Ishikawa (cell line): ENCODE measurements at regions not wholly inside any gene's neighbourhood (a gene's known extent, or its start where the extent isn't known, plus 50 kb on each side); places are given as distances from the start of the nearest gene placed in this dataset.

Source experiments
- CEBPB ChIP-seq: IDR thresholded peaks from 2 replicates; pipeline ENCODE4 v1.6.1; 2012
- CREB1 ChIP-seq: IDR thresholded peaks from 2 replicates; pipeline ENCODE4 v1.6.1; 2012; ENCODE audit warnings: low read depth
- EGR1 ChIP-seq: IDR thresholded peaks from 2 replicates; pipeline ENCODE4 v1.6.1; 2012
- EP300 ChIP-seq: IDR thresholded peaks from 2 replicates; pipeline ENCODE4 v1.6.1; 2012; ENCODE audit warnings: borderline replicate concordance
- FOXM1 ChIP-seq: IDR thresholded peaks from 2 replicates; pipeline ENCODE4 v1.6.1; 2012; ENCODE audit warnings: low read depth, borderline replicate concordance
- NFIC ChIP-seq: IDR thresholded peaks from 2 replicates; pipeline ENCODE4 v1.6.1; 2012
- RAD21 ChIP-seq: IDR thresholded peaks from 2 replicates; pipeline ENCODE4 v1.6.1; 2012; ENCODE audit warnings: low read depth
- REST ChIP-seq: IDR thresholded peaks from 2 replicates; pipeline ENCODE4 v1.6.1; 2012; ENCODE audit warnings: low read depth, mild to moderate bottlenecking
- TAF1 ChIP-seq: IDR thresholded peaks from 2 replicates; pipeline ENCODE4 v1.6.1; 2012; ENCODE audit warnings: low read depth, mild to moderate bottlenecking
- TCF12 ChIP-seq: IDR thresholded peaks from 2 replicates; pipeline ENCODE4 v1.6.1; 2012; ENCODE audit warnings: low read depth
- TEAD4 ChIP-seq: IDR thresholded peaks from 2 replicates; pipeline ENCODE4 v1.6.1; 2012
- USF1 ChIP-seq: IDR thresholded peaks from 2 replicates; pipeline ENCODE4 v1.6.1; 2012
- YY1 ChIP-seq: IDR thresholded peaks from 2 replicates; pipeline ENCODE4 v1.6.1; 2012; ENCODE audit warnings: low read depth
- TF ChIP-seq, protein P1 (sequence below): IDR thresholded peaks from 2 replicates; pipeline ENCODE4 v1.6.1; 2012

DNA sequence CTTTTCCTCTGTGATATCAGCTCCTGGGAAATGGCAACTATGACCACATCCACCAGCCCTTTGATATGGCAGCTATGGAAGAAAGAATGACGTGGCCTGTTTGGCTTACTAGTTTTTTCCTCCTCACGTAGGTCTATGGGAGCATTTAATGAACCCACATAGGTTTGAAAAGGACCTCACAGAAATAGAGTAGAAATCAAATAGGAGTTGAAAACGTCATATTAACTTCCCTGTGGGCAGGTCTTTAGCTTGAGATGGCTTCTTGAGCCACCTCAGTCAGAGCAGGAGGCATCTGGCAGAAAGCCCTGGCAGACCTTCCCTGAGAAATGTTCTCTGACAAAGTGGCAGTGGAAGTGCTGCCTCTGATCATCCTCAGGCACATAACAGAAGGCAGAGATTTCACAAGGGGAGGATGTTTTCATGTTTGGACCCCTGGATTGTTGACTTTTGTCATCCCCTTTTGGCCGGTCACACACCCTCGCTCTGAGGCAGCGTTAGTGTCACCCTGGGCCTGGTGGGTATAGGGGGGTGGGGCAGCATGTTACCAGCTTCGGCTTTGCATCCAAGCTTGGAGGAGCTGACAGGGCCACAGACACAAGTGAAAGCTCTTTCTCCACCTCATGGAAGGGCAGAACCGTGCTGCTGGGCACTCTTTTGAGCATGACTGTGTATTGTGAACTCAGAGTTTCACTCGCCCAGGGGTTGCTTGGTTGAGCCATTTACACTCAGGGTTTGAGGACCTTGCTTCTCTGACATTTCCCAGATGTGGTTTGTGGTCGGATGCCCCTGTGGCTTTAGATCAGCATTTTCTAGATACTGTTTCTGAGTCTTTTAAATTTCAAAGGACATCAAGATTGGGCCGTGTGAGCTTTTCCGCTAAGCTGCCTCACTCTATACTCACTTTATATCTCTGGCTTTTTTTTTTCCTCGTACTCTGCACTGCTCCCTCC, 184.2 kb downstream of the STK31 start:
- TF ChIP-seq TEAD4 = no peak
- TF ChIP-seq TCF12 = no peak
- no peak for TF ChIP-seq FOXM1
- no peak for TF ChIP-seq REST
- TF ChIP-seq RAD21 = no peak
- TF ChIP-seq USF1 = no peak
- no peak for TF ChIP-seq CREB1
- no peak for TF ChIP-seq TAF1
- no peak for TF ChIP-seq CEBPB
- no peak for TF ChIP-seq EP300

GRCh38 chr7:23894892-23895569, 185.0 kb downstream of the STK31 start:
- TF ChIP-seq TEAD4 (no peak), REST (no peak), USF1 (no peak), YY1 (no peak)

GRCh38 chr7:23895666-23896096, 185.7 kb downstream of the STK31 start:
- TF ChIP-seq EP300 (no peak), NFIC (no peak), TCF12 (no peak), FOXM1 (no peak), CEBPB (no peak), TEAD4 (no peak), EGR1 (no peak), REST (no peak), CREB1 (no peak)
- TF ChIP-seq, protein P1, sequence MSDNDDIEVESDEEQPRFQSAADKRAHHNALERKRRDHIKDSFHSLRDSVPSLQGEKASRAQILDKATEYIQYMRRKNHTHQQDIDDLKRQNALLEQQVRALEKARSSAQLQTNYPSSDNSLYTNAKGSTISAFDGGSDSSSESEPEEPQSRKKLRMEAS = no peak

DNA sequence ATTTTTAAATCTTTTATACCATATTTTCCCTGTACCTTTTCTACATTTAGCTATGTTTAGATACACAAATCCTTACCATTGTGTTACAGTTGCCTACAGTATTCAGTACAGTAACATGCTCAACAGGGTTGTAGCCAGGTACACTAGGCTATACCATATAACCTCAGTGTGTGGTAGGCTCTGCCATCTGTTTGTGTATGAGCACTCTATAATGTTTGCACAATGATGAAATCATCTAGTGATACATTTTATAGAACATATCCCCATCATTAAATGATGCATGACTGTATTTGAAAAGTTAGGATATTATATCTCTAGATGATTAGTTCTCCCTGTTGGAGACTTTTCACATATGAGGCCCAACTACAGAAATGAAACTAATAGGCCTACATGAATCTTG, 188.6 kb downstream of the STK31 start:
- TF ChIP-seq EGR1 (no peak), CREB1 (no peak), TEAD4 (no peak), EP300 (no peak)

- TF ChIP-seq, protein P1 = no peak
- TF ChIP-seq YY1 = no peak
- no peak for TF ChIP-seq TCF12
- TF ChIP-seq EGR1 = no peak
- TF ChIP-seq RAD21 = no peak
- no peak for TF ChIP-seq EP300
- TF ChIP-seq TEAD4 = no peak
- TF ChIP-seq USF1 = no peak
- TF ChIP-seq REST = no peak
- no peak for TF ChIP-seq CREB1
- TF ChIP-seq TAF1 = no peak
- no peak for TF ChIP-seq CEBPB
- no peak for TF ChIP-seq FOXM1
- no peak for TF ChIP-seq NFIC
Observed at GRCh38 chr7:23907012-23907411, 197.0 kb downstream of the STK31 start.
